GM12872 (cell line): ENCODE measurements at regions not wholly inside any gene's neighbourhood (a gene's known extent, or its start where the extent isn't known, plus 50 kb on each side); places are given as distances from the start of the nearest gene placed in this dataset.

ENCODE experiments used
- TF ChIP-seq, protein P1 (sequence below): IDR thresholded peaks from 3 replicates; pipeline ENCODE4 v1.5.1; 2011; ENCODE audit warnings: low read depth, mild to moderate bottlenecking, low read length, moderate library complexity; ENCODE audit not compliant: insufficient read depth

DNA sequence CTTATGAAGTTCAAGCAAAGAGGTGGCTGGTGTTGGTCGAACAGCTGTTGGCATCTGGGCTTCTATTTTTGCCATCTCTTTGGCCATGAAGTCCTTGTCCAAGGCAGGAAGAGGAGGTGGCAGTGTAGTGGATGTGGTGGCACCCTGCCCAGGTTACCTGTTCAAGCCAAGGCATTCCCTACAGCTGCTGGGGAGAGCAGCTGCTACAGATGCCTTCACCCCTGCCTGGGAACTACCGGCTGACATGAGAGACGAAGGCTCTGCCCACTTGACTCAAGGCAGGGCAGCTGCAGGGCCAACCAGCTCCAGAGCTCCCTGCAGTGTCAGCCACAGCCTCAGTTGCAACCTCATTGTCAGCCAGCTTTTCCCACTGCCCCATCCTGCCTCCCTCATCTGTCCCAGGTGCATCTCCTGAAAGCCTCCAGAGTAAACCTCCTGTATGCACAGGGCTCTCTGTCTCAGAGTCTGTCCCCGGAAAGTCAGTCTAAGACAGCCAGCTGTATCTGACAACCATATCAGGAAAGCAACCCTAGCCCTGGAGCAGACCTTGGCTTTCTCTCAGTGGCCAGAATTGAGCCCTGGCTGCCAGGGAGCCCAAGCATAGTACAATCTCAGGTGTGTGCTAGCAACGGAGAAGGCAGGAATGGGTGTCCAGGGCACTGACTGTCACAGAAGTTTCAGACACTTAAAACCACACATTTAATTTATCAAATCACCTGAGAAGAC, 115.9 kb downstream of the RPIA start:
- TF ChIP-seq, protein P1, sequence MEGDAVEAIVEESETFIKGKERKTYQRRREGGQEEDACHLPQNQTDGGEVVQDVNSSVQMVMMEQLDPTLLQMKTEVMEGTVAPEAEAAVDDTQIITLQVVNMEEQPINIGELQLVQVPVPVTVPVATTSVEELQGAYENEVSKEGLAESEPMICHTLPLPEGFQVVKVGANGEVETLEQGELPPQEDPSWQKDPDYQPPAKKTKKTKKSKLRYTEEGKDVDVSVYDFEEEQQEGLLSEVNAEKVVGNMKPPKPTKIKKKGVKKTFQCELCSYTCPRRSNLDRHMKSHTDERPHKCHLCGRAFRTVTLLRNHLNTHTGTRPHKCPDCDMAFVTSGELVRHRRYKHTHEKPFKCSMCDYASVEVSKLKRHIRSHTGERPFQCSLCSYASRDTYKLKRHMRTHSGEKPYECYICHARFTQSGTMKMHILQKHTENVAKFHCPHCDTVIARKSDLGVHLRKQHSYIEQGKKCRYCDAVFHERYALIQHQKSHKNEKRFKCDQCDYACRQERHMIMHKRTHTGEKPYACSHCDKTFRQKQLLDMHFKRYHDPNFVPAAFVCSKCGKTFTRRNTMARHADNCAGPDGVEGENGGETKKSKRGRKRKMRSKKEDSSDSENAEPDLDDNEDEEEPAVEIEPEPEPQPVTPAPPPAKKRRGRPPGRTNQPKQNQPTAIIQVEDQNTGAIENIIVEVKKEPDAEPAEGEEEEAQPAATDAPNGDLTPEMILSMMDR: no peak

DNA sequence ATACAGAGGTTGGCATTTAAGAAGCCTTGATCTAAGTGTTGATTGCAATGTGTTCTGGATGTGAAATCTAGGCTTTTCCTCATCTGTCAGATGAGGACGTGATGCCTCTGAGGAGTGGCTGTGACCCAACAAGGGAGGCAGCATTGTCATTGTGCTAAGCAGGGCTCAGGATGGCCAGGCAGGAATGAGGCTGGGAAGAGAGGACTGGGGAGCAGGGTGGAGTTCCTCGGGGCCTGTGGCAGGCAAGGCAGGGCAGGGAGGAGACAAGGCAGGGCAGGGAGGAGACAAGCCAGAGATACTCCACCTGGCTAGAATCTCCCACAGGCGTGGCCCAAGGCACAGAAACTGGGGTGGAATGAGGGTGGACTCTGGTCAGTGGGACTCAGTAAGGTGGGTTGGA, 116.6 kb downstream of the RPIA start:
- TF ChIP-seq, protein P1: no peak

DNA sequence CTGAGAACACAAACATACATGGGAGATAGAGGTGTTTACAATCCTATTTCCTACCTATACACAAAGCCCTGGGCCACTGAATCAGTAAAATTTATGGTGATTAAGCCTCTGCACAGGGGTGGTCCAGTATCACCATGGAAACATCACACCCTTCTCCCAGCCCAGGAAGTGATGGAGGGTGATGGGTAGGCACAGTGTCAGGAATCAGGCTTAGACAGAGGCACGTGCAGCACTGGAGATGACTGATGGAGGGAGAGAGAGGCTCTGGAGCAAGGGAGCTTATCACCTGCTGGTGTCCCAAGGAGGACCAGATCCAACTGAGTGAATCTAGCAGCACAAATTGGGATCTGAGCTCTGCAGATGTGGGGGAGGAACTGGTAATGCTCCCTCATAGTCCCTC, 117.2 kb downstream of the RPIA start:
- TF ChIP-seq, protein P1: no peak

DNA sequence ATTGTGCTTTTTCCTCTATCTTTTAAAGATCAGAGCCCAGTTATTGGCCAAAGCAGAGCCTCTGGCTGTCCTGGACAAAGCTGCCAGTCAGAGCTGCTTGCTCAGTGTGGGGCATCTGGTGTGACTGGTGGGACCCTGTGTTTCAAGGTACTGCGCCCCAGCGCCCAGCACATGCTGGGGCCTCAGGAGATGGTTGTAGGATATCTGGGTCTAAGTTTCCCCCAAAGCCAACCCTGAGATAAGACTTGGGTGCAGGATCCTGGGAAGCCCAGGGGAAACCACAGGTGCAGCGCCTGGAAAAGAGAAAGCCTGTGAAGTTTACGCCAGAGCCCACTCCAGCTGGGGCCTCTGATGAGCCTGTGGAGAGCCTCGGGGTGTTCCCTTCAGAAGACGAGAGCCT, 117.7 kb downstream of the RPIA start:
- TF ChIP-seq, protein P1: no peak

DNA sequence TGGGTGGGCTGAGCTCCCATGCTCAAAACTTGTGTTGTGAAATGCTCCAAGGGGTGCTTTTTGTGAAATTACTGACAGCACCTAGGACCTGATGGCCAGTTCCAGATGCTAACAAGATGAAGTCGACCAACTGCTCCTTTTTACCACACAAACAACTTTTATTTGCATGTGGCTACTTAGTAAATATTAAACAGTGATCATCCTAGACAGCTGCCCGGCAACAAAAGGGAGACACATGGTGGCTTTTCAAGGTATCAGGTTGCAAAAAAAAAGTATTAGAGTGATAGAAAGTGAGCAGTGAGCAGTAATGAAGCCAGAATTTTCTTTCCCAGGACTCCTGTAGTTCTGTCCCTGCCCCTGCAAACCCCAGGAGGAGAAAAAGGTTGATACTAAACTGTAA, 118.5 kb downstream of the RPIA start:
- TF ChIP-seq, protein P1: no peak

DNA sequence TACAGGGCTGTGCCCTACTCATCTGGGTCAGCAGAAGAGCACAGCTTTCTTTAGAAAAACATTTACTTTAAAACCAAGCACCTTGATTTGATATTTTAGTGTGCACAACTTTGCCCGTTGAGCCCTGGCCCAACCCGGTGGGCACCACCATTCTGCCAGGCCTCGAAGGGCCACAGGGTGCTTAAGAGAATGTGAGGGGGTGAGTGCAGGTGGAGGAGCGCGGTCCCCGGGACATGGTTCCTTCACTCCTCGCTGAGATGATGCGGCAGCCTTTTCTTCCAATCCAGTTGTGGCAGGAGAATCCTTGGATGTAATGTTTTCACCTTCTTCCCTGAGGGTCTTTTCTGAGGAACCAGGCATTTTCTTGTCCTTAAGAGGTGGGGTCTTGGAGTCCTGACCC, 119.0 kb downstream of the RPIA start:
- TF ChIP-seq, protein P1: no peak

DNA sequence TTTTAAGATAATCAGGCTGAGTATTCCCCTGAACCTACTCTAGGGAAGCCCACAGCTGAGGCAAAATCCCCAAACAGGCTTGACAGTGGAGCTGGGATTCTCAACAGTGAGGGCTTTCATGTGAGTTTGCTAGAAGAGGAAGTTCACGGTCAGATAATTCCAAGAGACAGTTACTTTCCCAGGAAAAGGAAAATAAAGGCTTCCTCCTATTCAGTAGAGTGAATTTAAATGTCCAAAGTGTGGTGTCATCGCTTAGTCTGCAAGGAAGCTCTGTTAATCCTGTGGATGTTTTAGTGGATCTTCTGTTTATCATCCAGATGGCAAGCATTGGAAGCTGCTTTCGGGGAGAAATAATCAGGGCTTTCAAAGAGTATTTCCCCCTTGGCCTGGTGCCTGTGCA, 119.8 kb downstream of the RPIA start:
- TF ChIP-seq, protein P1: no peak
